Omental fat pad (tissue), 3 donors: ENCODE measurements at regions not wholly inside any gene's neighbourhood (a gene's known extent, or its start where the extent isn't known, plus 50 kb on each side); places are given as distances from the start of the nearest gene placed in this dataset.
"Not testable (repeated sequence)": the region's sequence is repeated elsewhere in the genome, so short reads cannot be mapped to it uniquely, and the experiment has no call there.

Source experiments
- ATAC-seq: fragments of 150-250 bp; one replicate; pipeline ENCODE4 v1.9.1; 2016; ENCODE audit warnings: mild to moderate bottlenecking, moderate library complexity; ENCODE audit not compliant: low FRiP score
- DNase-seq: peaks from one replicate; pipeline ENCODE4 v3.0.0-alpha.2; 2019; ENCODE audit warnings: low spot score
- TF ChIP-seq, protein P1 (sequence below), 3 donors: fragments of 450-650 bp; IDR thresholded peaks; one replicate each; pipeline ENCODE4 v1.5.1; 2016 to 2017; ENCODE audit warnings: antibody characterized with exemption in 3 of 3, mild to moderate bottlenecking in 3 of 3, moderate library complexity in 2 of 3

- no peak for DNase-seq
- TF ChIP-seq, protein P1, sequence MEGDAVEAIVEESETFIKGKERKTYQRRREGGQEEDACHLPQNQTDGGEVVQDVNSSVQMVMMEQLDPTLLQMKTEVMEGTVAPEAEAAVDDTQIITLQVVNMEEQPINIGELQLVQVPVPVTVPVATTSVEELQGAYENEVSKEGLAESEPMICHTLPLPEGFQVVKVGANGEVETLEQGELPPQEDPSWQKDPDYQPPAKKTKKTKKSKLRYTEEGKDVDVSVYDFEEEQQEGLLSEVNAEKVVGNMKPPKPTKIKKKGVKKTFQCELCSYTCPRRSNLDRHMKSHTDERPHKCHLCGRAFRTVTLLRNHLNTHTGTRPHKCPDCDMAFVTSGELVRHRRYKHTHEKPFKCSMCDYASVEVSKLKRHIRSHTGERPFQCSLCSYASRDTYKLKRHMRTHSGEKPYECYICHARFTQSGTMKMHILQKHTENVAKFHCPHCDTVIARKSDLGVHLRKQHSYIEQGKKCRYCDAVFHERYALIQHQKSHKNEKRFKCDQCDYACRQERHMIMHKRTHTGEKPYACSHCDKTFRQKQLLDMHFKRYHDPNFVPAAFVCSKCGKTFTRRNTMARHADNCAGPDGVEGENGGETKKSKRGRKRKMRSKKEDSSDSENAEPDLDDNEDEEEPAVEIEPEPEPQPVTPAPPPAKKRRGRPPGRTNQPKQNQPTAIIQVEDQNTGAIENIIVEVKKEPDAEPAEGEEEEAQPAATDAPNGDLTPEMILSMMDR (IDR thresholded peaks at IDR 0.05): no peak
- ATAC-seq: no peak
These were observed 234.4 kb downstream of the SIM1 start for GRCh38 chr6:100230115-100230952.

GRCh38 chr6:100229512-100229911 is 235.2 kb downstream of the SIM1 start:
- no peak for ATAC-seq
- TF ChIP-seq, protein P1 (IDR thresholded peaks at IDR 0.05): no peak
- no peak for DNase-seq

GRCh38 chr6:100228834-100229441 is 234.9 kb upstream of the MCHR2 start:
- TF ChIP-seq, protein P1 (IDR thresholded peaks at IDR 0.05): no peak
- DNase-seq (no peak), ATAC-seq (peak; percentile 80)

DNA sequence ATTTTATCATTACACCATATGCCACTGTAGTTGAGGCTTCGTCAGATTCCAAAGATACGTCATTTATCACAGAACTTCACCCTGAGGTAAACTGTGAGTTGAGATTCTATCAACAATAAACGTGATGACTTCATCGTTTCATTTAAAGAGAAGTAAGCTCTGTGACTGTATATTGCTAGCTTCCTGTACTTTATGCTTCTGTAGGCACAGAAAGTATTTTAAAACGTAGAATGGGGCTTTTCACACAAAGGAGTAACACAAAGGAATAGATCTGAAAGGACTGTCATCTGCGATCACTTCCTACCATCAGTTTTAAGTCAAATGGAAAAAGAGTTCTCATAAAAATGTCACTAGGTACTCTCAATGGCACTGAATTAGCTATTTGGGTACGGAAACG is 234.4 kb upstream of the MCHR2 start:
- DNase-seq (no peak), ATAC-seq (no peak)
- TF ChIP-seq, protein P1 (IDR thresholded peaks at IDR 0.05): no peak

DNA sequence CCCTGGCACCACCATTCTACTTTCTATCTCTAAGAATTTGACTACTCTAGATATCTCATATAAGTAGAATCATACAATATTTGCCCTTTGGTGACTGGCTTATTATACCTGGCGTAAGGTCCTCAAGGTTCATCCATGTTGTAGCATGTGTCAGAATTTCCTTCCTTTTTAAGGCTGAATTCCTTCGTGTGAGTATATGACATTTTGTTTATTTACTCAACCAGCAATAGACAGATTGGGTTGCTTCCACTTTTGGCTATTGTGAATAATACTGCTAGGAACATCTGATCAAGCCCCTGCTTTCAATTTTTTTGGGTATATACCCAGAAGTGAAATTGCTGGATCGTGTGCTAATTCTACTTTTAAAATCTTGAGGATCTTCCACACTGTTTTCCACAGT is 232.8 kb upstream of the MCHR2 start:
- TF ChIP-seq, protein P1 (IDR thresholded peaks at IDR 0.05): no peak
- DNase-seq (no peak), ATAC-seq (no peak)

- ATAC-seq, DNase-seq: not testable (repeated sequence)
These were observed 229.9 kb upstream of the MCHR2 start for GRCh38 chr6:100223952-100224351.

DNA sequence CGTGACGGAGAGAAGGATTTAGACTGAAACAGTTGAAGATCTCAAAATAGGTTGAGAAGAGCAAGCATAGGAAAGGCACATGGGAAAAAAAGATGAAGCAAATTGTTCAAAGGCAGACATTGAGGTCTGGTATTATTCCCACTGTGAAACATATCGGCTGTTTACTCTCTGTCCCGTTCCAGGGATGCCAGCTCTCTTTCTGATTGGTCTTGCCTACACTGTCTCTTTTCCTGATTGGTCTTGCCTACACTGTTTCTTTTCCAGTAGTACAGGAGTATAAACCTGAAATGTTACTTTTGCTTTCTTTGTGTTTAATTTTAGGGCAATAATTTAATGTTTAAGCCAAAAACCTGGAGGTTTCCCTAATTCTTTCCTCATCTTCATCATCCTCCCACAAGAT is 226.5 kb upstream of the MCHR2 start:
- DNase-seq (no peak), ATAC-seq (no peak)
- TF ChIP-seq, protein P1 (IDR thresholded peaks at IDR 0.05): no peak
